ENCODE measurements at regions not wholly inside any gene's neighbourhood (a gene's known extent, or its start where the extent isn't known, plus 50 kb on each side); places are given as distances from the start of the nearest gene placed in this dataset.

DNA sequence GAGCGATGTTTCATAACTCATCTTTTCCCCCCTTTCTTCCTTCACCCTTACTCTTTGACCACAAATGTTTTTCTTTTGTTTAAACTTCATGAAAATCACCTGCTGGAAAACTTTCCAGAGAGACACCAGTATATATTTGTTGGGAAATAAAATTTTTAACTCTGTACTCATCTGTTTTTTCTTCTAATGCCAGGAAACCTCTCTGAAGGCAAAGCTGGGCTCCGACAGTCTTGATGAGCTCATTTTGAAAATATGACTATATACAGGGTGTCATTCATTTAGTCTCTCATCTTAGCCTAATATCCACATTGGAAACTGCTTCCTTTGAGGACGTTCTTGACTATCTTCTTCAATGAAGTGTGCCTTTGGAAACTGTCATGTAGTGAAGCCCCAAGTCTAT, 339.6 kb upstream of the ROBO2 start:
- H3K36me3 ChIP-seq: no peaks in the 10 kb centered on the region
- H3K27ac ChIP-seq: no peak overlapping the region
- DNase-seq: no peak
- TF ChIP-seq, protein P1, sequence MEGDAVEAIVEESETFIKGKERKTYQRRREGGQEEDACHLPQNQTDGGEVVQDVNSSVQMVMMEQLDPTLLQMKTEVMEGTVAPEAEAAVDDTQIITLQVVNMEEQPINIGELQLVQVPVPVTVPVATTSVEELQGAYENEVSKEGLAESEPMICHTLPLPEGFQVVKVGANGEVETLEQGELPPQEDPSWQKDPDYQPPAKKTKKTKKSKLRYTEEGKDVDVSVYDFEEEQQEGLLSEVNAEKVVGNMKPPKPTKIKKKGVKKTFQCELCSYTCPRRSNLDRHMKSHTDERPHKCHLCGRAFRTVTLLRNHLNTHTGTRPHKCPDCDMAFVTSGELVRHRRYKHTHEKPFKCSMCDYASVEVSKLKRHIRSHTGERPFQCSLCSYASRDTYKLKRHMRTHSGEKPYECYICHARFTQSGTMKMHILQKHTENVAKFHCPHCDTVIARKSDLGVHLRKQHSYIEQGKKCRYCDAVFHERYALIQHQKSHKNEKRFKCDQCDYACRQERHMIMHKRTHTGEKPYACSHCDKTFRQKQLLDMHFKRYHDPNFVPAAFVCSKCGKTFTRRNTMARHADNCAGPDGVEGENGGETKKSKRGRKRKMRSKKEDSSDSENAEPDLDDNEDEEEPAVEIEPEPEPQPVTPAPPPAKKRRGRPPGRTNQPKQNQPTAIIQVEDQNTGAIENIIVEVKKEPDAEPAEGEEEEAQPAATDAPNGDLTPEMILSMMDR (IDR thresholded peaks at IDR 0.05): no peak
- no peaks in the 10 kb centered on the region for H3K27me3 ChIP-seq
- intact Hi-C loops (cut with DNase I): no loop called here
- no peak overlapping the region for H3K9ac ChIP-seq (ENCODE audit: low read depth in 2 of 2, low read length in 2 of 2)
- H3K9me3 ChIP-seq: no peaks in the 10 kb centered on the region
- no peak overlapping the region for H3K4me3 ChIP-seq
- H3K4me1 ChIP-seq: no peaks in the 10 kb centered on the region

DNA sequence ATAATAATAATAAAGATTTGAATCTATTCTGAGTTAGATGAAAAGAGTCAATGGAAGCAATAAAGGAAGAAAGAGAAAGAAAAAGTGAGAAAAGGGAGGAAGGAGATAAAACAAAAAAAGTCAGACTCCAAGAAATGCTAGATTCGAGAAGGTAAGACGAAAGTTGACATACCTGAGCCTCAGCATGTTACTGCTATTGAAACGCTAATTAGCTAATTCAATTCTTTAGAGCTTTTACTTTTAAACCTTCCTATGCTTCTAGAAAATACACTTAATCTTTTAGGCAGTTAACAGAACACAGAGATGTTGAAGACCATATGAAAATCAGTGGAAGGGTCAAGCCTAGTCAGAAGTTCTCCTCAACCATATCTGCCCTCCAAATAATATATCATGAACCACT, 337.2 kb upstream of the ROBO2 start:
- Histone ChIP-seq H3K27ac (no peak overlapping the region), H3K36me3 (no peaks in the 10 kb centered on the region), H3K4me1 (no peaks in the 10 kb centered on the region), H3K9me3 (no peaks in the 10 kb centered on the region), H3K4me3 (no peak overlapping the region), H3K9ac (ENCODE audit: low read depth in 2 of 2, low read length in 2 of 2) (no peak overlapping the region), H3K27me3 (no peaks in the 10 kb centered on the region)
- DNase-seq: no peak
- TF ChIP-seq, protein P1 (IDR thresholded peaks at IDR 0.05): no peak
- intact Hi-C loops (cut with DNase I): no loop called here

GRCh38 chr3:76715426-76715825, 324.5 kb upstream of the ROBO2 start:
- intact Hi-C loops (cut with DNase I): no loop called here
- no peak overlapping the region for H3K27ac ChIP-seq
- TF ChIP-seq, protein P1 (IDR thresholded peaks at IDR 0.05): no peak
- H3K36me3 ChIP-seq: no peaks in the 10 kb centered on the region
- H3K4me3 ChIP-seq: no peak overlapping the region
- H3K4me1 ChIP-seq: no peaks in the 10 kb centered on the region
- no peaks in the 10 kb centered on the region for H3K9me3 ChIP-seq
- no peak for DNase-seq
- no peaks in the 10 kb centered on the region for H3K27me3 ChIP-seq
- no peak overlapping the region for H3K9ac ChIP-seq (ENCODE audit: low read depth in 2 of 2, low read length in 2 of 2)

DNA sequence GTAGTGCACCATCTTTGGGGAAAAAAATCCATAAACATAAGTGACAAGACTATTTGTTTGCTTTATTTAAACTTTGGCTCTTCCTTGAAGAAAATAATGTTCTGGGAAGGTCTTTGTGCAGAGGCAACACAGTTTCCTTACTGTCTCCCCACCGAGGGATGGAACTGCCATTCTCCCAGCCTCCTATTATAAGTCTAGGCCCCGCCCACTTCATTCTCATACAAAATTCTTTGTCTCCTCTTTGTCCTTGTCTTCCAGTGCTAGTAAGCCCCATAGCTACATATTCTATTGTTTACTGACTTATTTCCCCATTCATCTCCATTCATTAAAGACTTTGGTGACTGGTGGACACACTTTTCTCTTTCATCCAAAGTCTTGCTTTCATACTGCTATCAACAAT, 316.5 kb upstream of the ROBO2 start:
- no peak overlapping the region for H3K4me3 ChIP-seq
- no peaks in the 10 kb centered on the region for H3K4me1 ChIP-seq
- H3K27ac ChIP-seq: no peak overlapping the region
- H3K27me3 ChIP-seq: no peaks in the 10 kb centered on the region
- TF ChIP-seq, protein P1 (IDR thresholded peaks at IDR 0.05): no peak
- intact Hi-C loops (cut with DNase I): no loop called here
- H3K9me3 ChIP-seq: no peaks in the 10 kb centered on the region
- no peak overlapping the region for H3K9ac ChIP-seq (ENCODE audit: low read depth in 2 of 2, low read length in 2 of 2)
- H3K36me3 ChIP-seq: no peaks in the 10 kb centered on the region
- DNase-seq: no peak

DNA sequence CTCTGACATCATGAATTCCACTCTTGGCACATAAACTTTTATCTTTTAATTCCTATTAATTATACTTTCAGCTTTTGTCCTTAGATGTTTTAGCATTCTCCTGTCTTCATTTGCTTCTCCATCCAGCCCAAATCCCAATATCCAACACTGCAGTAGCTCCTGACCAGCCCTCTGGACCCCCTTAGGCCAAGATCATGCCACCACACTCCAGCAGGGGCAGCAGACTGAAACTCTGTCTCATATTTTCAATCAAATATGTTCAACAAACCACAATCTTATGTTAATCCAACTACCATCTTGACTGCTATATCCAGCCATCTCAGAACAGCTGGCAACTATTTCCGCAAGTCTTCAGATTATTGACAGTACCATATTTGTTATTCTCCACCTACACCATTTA, 315.8 kb upstream of the ROBO2 start:
- TF ChIP-seq, protein P1 (IDR thresholded peaks at IDR 0.05): no peak
- no peak for DNase-seq
- intact Hi-C loops (cut with DNase I): no loop called here
- Histone ChIP-seq H3K36me3 (no peaks in the 10 kb centered on the region), H3K9ac (ENCODE audit: low read depth in 2 of 2, low read length in 2 of 2) (no peak overlapping the region), H3K4me1 (no peaks in the 10 kb centered on the region), H3K9me3 (no peaks in the 10 kb centered on the region), H3K27ac (no peak overlapping the region), H3K27me3 (no peaks in the 10 kb centered on the region), H3K4me3 (no peak overlapping the region)

DNA sequence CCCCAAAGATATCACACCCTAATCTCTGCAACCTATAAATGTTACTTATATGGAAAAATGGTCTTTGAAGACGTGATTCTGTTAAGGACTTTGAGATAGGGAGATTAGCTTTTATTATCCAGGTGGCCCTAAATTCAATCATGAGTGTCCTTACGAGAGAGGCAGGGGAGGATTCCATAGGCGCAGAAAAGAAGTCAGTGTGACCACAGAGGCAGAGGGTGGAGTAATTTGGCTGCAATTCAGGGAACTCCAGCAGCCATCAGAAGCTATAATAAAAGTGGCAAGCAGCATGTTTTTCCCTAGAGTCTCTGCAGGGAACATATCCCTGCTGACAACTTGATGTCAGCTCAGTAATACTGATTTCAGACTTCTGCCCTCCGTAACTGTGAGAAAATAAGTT, 315.2 kb upstream of the ROBO2 start:
- Histone ChIP-seq H3K27ac (no peak overlapping the region), H3K27me3 (no peaks in the 10 kb centered on the region), H3K4me3 (no peak overlapping the region), H3K9me3 (no peaks in the 10 kb centered on the region), H3K4me1 (no peaks in the 10 kb centered on the region), H3K9ac (ENCODE audit: low read depth in 2 of 2, low read length in 2 of 2) (no peak overlapping the region), H3K36me3 (no peaks in the 10 kb centered on the region)
- DNase-seq: peak; percentile 17
- intact Hi-C loops (cut with DNase I): no loop called here
- TF ChIP-seq, protein P1 (IDR thresholded peaks at IDR 0.05): no peak

Measured in colonic mucosa (tissue), 4 donors.